ENCODE measurements at regions not wholly inside any gene's neighbourhood (a gene's known extent, or its start where the extent isn't known, plus 50 kb on each side); places are given as distances from the start of the nearest gene placed in this dataset.

DNA sequence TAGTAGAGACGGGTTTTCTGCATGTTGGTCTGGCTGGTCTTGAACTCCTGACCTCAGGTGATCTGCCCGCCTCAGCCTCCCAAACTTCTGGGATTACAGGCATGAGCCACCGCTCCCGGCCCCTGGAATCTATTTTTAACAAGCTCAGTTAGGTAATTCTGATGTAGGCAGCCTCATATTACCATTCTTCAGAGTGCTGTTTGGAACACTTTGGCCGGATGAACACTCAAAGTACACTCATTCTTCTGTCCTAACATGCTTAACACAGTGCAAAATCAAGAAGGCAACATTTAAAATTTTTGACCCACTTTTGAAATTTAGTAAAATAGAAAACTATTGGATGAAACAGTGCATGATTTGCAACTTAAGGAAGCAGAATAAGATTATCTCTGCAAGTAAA, 586.7 kb upstream of the CHORDC1 start:
- TF ChIP-seq EP300 (IDR thresholded peaks at IDR 0.05) (no peak), POLR2A (IDR thresholded peaks at IDR 0.05) (no peak)
- TF ChIP-seq, protein P1, sequence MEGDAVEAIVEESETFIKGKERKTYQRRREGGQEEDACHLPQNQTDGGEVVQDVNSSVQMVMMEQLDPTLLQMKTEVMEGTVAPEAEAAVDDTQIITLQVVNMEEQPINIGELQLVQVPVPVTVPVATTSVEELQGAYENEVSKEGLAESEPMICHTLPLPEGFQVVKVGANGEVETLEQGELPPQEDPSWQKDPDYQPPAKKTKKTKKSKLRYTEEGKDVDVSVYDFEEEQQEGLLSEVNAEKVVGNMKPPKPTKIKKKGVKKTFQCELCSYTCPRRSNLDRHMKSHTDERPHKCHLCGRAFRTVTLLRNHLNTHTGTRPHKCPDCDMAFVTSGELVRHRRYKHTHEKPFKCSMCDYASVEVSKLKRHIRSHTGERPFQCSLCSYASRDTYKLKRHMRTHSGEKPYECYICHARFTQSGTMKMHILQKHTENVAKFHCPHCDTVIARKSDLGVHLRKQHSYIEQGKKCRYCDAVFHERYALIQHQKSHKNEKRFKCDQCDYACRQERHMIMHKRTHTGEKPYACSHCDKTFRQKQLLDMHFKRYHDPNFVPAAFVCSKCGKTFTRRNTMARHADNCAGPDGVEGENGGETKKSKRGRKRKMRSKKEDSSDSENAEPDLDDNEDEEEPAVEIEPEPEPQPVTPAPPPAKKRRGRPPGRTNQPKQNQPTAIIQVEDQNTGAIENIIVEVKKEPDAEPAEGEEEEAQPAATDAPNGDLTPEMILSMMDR (IDR thresholded peaks at IDR 0.05), result no peak
